ENCODE measurements at regions not wholly inside any gene's neighbourhood (a gene's known extent, or its start where the extent isn't known, plus 50 kb on each side); places are given as distances from the start of the nearest gene placed in this dataset.

- TF ChIP-seq FOXP4 (CRISPR knock-in tag; IDR thresholded peaks at IDR 0.05) (no peak), MAX (IDR thresholded peaks at IDR 0.05) (no peak), EP300 (IDR thresholded peaks at IDR 0.05; ENCODE audit: low read depth in 2 of 2, low read length in 2 of 2) (no peak), EP300 (CRISPR knock-in tag; IDR thresholded peaks at IDR 0.05; ENCODE audit: borderline replicate concordance) (no peak)
- TF ChIP-seq, protein P1, sequence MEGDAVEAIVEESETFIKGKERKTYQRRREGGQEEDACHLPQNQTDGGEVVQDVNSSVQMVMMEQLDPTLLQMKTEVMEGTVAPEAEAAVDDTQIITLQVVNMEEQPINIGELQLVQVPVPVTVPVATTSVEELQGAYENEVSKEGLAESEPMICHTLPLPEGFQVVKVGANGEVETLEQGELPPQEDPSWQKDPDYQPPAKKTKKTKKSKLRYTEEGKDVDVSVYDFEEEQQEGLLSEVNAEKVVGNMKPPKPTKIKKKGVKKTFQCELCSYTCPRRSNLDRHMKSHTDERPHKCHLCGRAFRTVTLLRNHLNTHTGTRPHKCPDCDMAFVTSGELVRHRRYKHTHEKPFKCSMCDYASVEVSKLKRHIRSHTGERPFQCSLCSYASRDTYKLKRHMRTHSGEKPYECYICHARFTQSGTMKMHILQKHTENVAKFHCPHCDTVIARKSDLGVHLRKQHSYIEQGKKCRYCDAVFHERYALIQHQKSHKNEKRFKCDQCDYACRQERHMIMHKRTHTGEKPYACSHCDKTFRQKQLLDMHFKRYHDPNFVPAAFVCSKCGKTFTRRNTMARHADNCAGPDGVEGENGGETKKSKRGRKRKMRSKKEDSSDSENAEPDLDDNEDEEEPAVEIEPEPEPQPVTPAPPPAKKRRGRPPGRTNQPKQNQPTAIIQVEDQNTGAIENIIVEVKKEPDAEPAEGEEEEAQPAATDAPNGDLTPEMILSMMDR (CRISPR knock-in tag; IDR thresholded peaks at IDR 0.05), result no peak
These were observed 129.6 kb upstream of the FRY start for GRCh38 chr13:31901985-31902384.
